CD4-positive, alpha-beta T cell treated with Interferon gamma for 1 hour (primary cell): ENCODE measurements at regions not wholly inside any gene's neighbourhood (a gene's known extent, or its start where the extent isn't known, plus 50 kb on each side); places are given as distances from the start of the nearest gene placed in this dataset.

Experiments used
- DNase-seq: peaks from one replicate; pipeline ENCODE4 v3.0.0-alpha.2; 2020

DNA sequence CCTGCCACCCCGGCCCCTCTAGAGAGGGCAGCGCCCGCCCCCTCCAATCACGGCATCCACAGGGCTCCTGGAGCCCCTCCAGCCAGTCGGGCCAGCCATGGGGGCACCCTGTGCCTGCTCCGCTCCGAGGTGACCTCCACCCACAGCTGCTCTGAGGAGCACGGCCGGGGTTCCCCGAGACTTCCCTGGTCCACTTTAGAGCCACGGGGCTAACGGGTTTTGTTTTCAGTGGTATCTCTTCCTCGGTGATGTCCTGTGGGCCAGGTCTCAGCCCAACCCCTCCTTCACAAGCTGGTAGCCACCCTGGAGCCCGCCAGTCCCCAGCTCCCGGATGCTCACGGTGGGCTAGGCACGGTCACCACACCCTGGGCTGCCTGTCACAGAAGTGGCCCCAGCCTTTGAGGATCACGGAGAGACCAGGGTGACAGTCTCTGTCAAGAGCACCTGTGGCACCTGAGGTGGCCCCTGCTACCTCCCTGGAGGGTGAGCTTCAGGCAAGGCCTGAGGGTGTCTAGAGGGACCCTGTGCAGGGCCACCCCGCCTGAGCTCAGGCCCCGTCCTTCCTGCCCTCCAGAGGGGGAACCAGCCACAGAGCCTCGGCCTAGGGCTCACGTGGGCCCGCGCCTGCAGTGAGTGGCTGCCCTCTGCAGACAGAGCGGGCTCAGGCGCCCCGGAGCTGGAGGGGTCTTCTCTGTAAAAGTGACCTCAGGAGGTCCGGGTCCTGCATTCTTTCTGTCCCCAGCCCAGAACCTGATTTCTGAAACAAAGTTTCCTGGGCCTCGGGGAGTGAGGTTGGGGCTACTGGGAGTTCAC is 146.0 kb upstream of the C14orf180 start:
- DNase-seq = no peak

- DNase-seq = no peak
Measured at GRCh38 chr14:104434214-104435076, 145.1 kb upstream of the C14orf180 start.

DNA sequence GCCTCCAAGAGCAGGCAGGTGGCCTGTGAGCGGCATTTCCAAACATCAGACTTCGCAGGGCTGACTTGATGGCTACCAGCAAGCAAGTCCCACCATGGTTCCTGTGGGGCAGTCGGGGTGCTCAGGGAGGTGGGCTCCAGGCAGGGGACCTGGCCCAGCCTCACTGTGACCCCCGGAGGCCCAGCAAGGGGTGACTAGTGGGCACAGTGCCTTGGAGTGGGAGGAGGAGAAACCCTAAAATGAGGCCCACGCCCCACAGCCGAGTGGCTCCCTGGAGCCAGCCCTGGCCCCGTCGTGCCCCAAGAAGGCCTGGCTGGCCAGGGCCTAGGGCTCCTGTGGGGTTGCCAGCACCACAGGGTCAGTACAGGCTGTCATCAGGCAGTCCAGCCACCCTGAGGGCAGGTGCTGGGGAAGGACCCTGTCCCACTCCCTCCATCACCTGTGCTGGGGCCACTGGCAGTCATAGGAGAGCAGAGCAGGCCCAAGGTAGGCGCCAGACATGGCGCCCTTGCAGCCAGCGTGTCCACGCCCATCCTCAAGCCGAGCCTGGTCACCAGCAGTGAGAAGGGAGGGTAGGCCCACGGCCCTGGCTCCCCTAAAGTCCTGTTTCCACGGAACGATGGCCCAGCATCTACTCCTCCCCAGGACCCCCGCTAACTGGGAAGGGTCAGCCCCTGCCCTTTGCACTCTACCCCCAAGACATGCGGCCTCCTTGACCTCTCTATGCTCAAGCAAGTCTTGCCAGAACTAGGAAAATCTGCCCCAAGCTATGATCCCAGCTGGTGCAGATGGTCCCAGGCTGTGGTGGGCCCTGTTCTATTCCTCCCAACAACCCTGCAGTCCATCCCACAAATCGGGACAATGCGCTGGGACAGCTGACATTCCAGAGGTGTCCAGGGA is 144.2 kb upstream of the C14orf180 start:
- no peak for DNase-seq

DNA sequence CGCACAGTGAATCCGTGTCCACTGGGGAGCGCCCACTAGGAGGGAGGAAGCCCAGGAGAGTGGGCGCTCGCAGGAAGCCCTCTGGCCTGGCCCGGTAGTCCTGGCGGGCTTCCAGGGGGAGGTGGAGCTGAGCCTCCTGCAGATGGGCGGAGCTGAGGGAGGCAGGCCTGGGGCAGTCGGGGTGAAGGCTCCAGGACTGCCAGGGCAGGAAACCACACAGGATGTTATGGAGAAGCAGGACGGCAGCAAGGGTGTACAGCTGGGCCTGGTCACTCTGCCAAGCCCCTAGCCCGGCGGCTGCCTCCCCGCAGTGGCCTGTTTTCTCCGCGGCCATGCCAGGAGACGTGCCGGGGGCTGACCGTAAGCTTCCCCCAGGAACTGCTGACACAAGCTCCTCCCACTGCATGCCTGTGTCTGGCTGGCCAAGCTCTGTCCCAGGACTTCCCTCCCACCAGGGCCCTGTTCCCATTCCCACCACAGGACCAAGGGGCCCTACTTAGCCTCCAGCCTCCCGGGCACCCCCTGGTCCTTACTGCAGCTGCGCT is 143.4 kb upstream of the C14orf180 start:
- no peak for DNase-seq

- DNase-seq = no peak
Measured at GRCh38 chr14:104436741-104437701, 142.5 kb upstream of the C14orf180 start.

GRCh38 chr14:104437703-104438102 is 141.9 kb upstream of the C14orf180 start:
- no peak for DNase-seq

- no peak for DNase-seq
Measured at GRCh38 chr14:104438166-104438887, 141.2 kb upstream of the C14orf180 start.

DNA sequence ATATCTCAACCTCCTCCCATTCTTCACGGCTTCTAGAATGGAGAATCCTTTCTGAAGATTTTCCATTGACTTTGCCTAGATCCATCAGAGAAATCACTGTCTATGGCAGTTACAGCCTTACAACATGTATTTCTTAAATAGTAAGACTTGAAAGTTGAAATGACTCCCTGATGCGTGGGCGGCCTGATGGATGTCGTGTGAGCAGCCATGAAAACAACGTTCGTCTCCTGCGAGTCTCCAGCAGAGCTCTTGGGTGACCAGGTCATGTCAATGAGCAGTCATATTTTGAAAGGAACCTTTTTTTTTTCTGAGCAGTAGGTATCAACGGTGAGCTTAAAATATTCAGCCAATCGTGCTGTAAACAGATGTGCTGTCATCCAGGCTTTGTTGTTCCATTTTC is 139.9 kb upstream of the C14orf180 start:
- no peak for DNase-seq

GRCh38 chr14:104440297-104440956 is 139.1 kb upstream of the C14orf180 start:
- no peak for DNase-seq

DNA sequence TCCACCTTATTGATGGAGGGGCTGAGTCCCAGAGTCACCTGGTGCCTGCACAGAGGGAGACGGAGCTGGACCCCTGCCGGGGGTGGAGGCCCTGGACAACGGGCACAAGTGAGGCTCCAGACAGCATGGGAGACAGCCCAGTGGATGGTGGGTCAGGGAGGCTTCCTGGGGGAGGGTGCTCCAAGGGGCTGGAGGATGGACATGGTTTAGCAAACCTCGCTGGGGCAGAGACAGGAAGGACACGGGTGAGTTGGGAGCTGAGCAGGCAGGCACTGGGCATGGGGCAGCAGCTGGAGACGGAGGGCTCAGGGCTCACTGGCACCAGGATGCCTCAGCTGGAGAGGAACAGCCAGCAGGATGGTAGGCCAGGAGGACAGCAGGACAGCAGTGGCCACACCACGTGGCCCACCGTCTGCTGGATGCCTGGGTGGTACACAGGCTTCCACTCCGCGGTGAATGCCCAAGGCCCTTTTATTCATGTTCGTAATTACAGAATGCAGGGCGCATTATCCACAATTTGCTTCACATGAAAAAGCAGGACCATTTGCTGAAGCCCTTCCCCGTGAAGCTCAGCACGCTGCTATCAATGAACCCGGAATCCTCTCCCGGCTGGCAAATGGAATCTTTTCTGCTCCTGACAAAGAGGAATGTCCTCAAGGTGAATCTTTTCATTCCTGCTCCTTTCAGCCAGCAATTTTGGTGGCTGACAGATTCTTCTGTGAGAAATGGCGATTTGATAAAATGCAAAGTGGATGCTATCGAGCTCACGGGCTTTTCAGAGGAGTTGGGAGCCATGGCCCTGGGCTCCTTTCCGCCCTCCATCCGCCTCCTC is 138.1 kb upstream of the C14orf180 start:
- DNase-seq = no peak

- no peak for DNase-seq
Measured at GRCh38 chr14:104442107-104442551, 137.4 kb upstream of the C14orf180 start.

GRCh38 chr14:104442631-104443390 is 136.8 kb upstream of the C14orf180 start:
- no peak for DNase-seq

- no peak for DNase-seq
Measured at GRCh38 chr14:104443391-104444158, 136.0 kb upstream of the C14orf180 start.

GRCh38 chr14:104444159-104445030 is 135.2 kb upstream of the C14orf180 start:
- DNase-seq = no peak

- no peak for DNase-seq
Measured at GRCh38 chr14:104445086-104445485, 134.5 kb upstream of the C14orf180 start.

DNA sequence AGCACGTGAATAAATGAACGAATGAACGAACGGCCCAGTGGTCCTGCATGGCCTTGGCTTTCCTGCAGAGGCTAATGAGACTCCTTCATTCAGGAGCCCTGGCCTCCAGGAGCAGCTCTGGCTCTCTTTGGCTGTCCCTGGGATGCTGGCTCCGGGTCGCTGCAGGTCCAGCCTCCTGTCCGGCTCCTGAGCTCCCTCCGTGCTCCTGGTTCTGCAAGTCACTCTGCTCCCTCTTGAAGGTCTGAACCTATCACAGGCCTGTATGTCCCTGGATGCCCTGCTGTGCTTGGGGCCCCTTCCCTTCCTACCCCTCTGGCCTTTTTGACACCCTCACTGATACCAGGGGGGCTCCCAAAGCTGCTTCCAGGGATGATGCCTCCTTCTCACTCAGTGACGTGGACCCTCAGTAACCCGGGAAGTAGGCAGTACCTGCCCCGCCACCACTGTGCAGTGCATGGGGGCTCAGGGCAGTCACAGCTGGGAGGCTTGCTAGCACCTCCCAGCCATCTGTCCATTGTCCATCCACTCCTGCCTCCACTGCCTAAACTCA is 133.7 kb upstream of the C14orf180 start:
- no peak for DNase-seq
